ENCODE measurements at regions not wholly inside any gene's neighbourhood (a gene's known extent, or its start where the extent isn't known, plus 50 kb on each side); places are given as distances from the start of the nearest gene placed in this dataset.

DNA sequence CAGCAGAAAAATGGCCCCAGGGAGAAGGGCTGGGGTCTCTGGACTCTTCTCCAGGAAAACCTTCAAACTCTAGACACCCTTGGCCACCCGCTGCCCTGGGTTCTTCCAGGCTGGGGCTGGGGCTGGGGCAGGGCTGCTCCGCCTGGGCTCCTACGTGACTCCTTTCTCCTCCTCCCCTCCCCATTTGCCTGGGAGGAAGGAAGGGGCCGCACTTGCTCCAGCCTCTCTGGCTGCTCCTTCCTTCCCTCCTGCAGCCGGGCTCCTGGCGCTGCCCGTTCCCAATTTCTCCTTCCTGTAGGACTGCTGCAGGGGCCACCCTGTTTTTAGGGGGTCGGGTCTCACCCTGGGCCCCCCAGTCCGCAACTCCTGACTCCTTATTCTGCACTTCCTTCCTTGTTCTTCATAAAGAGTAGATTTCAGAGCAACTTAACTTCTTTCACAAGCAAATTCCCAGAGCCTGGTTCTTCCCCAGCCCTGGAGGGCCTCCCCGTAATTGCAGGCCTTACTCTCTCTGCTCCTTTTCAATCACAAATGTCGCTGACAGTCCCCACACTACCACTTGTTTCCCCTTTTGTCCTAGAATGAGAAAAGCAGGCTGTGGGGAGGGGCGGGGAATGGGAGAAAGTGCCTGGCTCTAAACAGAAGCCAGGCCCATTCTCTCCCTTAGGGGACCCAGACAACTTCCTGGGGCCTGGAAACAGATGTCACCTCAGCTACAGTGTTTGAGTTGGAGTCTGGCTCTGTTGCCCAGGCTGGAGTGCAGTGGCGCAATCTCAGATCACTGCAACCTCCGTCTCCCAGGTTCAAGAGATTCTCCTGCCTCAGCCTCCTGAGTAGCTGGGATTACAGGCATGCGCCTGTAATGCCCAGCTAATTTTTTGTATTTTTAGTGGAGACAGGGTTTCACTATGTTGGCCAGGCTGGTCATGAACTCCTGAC lies 137.8 kb downstream of the ENGASE start:
- DNase-seq (ENCODE audit: low read depth in 2 of 3, low spot score in 1 of 3), result no peak

DNA sequence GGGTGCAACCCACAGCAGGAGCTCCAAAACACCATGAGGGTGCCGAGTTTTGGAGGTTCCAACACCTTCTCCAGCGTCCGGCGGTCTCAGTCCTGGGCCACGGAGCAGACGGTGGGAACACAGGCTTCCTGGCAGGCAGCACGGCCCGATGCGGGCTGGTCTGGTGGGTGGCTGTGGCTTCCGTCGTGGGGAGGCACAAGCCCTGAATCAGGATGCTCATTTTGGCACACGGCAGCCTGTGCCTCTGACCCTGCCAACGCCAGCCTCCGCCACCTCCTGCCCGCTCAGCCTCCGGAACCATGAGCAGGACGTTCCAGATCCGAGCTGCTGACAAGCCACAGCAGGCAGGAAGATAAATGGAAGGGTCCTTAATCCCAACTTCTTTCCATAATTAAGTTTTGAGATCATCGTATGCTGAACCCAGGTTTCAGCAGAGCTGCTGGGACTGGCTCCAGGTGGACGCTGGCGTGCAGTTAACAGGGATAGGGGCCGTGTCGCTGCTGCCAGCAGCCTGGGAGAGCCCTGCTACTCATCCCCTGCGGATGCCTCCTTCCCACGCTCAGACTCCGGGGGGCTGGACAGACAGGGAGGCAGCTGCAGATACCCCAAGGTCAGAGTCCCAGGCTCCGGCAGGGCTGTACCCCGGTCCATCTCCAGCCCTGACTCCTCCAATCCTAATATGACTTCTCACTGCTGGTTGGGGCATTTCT lies 136.6 kb downstream of the ENGASE start:
- no peak for DNase-seq (ENCODE audit: low read depth in 2 of 3, low spot score in 1 of 3)

DNA sequence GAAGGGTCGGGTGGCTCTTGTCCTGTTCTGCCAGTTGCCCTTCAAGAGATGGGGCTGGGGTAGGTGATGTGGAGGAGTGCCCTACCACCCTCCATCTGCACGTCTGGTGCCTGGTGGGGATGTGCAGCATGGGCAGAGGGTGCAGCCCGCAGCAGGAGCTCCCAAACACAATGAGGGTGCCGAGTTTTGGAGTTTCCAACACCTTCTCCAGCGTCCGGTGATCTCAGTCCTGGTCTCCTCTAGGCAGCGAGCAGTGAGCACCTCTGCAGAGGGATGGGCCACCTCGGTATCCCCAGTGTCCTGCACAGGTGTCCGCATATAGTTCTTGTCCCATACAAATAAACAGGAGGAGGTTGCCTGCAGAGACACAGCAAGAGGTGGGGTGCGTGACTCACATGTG lies 136.0 kb downstream of the ENGASE start:
- no peak for DNase-seq (ENCODE audit: low read depth in 2 of 3, low spot score in 1 of 3)

DNA sequence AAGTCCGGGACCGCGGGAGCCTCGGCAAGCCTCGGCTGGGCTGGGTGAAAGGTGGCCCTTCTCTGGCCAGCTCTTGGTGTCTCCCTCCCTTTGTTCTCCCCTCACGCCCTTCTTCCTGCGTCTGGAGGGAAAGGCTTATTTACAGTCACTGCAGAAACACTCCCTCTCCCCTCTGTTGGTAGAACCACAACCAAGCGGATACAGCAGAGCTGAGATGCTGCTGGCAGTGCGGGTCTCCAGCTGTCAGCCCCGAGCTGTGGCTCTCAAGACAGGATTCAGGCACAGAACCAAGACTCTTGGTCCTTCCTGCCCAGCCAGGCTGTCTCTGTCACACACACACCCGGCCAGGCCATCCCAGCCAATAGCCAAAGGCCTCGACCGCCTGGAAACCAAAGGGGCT lies 133.3 kb downstream of the ENGASE start:
- DNase-seq (ENCODE audit: low read depth in 2 of 3, low spot score in 1 of 3), result no peak

DNA sequence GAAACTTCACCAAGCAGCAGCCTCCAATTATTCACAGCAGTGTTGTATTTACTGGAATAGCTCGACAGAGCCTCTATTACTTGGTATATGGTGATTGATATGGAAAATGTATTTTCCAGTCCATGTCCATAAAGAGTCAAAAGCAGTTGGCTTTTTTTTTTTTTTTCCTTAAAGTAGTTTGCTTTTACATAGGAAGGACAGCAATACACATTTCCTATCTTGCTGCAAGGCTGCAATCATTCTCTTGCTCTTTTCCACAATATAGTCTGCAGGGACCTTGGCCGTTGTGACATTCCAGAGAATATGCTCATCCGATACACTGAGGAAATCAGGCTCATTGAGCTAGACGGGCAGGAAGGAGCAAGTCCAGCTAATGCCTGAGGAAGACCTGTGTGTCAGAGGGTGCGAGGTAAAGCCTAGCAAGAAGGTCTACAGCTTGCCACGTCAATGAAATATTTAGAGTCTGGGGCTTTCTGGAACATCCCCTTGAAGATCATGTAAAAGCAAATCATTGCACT lies 131.1 kb downstream of the ENGASE start:
- DNase-seq (ENCODE audit: low read depth in 2 of 3, low spot score in 1 of 3), result no peak

DNA sequence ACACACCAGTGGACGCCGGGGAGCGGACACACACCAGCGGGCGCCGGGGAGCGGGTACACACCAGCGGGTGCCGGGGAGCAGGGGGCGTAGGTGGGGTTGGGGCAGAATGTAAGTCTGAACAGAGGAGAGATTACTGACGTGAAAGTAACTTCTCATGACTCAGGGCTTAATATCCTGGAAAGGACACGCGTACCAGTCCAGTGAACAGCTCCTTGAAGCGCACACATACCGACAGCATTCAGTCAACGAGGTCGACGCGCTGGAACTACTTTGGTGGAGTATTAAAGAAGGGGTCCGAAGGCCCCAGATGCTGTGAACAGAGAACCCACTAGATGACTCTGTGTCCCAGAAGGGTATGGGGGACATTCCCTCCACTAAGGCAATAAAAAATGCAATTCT lies 129.6 kb downstream of the ENGASE start:
- no peak for DNase-seq (ENCODE audit: low read depth in 2 of 3, low spot score in 1 of 3)

DNA sequence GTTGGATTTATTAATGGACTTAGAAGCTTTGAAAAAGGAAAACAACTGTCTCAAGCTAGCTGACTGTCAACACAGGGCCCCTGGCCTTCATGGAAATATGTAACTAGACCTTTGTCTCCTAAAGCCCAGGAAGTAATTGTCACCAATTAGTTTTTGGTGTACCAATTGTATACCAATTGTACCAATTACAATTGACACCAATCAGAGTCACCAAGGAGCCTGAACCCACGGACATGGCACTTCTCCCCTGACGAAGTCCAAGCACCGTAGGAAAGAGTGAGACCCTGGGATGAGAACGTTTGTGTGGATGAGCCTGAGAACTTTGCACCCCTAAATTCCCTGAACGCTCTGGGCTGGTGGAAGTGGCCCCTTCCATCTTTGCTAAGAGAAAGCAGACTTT lies 129.0 kb downstream of the ENGASE start:
- DNase-seq (ENCODE audit: low read depth in 2 of 3, low spot score in 1 of 3), result no peak

DNA sequence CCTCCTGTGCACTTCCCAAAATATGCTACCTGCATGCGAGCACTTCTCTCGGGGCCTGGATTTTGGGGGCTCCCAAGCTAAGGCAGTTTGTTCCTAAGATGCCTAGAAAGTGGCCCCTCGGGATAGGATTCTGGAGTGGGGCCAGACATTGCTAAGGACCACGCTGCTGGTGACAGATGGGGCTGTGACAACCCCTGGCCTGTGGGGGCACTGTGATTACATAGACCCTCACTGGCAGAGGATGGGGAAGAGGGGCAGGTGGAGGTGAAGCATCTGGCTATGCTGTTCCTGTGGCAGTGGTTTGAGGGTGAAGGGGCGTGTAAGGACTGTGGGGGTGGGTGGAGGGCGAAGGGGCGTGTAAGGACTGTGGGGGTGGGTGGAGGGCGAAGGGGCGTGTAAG lies 128.4 kb downstream of the ENGASE start:
- DNase-seq (ENCODE audit: low read depth in 2 of 3, low spot score in 1 of 3), result no peak

DNA sequence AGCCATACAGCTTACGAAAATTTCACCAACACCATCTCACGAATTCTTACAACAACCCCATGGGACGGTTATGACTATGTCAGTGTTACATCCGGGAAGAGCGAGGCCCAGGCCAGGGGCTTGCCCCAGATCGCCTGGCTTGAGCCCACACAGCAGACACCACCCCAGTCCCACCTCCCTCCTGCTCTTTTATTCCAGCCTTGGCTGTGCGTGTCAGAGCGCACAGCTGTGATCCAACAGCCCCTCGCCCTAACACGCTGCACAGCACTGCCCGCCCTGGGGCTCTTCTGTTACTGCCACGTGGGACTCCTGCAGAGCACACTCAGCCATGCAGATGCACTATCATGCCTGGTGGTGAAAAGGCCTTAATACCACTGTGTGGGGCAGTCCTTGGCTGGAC lies 127.9 kb downstream of the ENGASE start:
- no peak for DNase-seq (ENCODE audit: low read depth in 2 of 3, low spot score in 1 of 3)

DNA sequence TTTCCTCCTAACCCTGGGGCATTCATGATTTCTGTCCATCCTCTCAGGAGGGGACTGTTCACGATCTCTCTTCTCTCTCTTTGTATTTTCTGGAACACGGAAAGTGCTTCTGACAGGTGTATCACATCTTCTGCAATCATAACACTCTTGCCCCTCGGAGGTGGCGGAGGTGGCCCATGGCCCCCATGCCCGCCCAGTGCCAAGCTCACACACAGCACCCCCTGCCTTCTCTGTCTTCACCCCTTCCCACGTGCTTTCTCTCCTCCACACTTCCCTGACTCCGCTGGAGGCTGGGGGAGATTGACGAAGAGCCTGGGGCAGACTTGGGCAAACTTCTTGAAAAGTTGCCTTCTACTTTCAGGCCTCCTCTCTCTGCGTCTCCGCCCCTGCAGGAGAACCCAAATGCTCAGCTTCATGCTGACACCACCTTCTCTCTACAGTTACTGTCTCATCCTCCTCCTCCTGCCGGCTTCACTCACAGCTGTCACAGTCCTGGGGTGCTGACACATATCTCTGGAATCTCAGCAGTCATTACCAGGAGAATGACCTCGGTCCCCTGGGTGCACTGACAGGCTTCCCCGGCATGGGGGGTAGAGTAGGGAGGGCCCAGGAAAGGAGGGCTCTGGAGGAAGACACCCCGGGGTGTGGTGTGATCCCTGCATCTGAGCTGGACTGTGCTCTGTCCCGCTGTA lies 127.1 kb downstream of the ENGASE start:
- no peak for DNase-seq (ENCODE audit: low read depth in 2 of 3, low spot score in 1 of 3)

DNA sequence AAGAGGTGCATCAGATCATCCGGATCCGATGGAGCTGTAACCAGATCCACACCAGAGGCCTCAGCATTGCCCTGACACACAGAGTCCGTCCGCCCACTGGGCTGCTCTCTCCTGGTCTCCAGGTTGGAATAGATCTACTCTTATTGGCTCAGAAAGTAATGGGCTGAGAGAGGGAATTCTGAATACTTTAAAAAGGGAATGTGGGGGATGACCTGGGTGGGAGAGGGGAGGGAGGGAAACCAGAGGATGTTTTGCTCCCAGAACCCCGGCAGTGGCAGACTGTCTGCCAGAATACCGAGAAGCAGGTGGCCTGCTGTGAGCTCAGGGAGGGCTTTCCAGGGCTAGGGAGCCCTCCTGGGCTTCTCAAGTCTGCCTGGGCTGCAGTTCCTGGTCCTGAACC lies 126.5 kb downstream of the ENGASE start:
- no peak for DNase-seq (ENCODE audit: low read depth in 2 of 3, low spot score in 1 of 3)

DNA sequence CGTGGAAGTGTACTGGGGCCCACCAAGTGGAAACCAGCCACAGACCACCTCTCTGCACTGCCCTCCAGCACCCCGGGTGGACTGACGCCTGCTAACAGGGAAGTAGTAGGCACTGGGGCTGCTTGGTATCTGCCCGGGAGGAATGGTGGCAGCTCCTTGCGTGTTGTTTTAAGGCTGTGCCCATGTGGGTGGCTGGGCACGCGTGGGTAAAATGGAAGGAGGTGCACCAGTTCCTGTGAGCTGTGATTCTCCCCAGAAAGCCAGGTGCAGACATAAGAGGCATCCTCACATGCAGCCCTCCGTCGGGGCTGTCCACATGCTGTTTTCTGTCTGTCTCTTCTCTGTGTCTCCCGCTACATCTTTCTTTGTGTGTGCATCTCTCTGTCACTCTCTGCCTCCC lies 122.3 kb downstream of the ENGASE start:
- DNase-seq (ENCODE audit: low read depth in 2 of 3, low spot score in 1 of 3), result no peak

DNA sequence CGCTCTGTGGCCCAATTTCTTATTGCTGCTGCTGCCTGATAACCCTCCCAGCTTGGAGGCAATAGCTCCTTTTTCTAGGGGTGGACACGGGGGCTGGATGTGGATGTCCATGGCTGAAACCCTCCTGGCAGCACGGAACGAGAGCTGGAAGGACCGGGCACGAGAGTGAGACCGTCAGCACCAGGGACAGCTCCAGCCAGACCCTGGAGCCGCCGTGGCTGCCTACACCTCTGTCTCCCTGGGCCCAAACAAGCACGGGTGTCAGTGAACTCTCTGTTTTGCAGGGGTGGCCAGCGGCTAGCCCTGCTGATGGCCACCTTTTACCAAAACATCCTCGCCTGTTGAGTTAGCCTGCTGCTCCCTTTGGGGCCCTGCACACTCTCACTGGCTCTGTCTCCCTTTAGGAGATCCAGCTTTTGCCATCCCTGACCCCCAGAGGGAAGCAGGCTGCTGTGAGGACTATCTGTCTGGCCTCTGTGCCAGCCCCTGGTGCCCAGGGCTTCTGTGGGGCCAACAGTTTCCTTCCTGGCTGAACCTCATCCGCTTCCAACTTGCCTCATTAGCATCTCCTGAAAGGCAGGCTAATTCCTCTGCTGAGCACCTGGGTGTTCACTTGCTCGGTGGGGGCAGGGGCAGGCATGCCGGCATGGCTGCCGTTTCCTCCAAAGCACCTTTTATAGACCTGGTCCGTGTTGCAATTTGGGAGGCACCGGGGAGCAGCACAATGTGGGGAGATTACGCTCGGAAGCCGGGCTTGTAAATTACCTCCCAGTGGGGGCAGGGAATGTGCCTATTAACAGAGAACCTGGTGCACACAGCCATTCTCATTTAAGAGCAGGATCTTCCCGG lies 118.1 kb downstream of the ENGASE start:
- DNase-seq (ENCODE audit: low read depth in 2 of 3, low spot score in 1 of 3), result no peak

DNA sequence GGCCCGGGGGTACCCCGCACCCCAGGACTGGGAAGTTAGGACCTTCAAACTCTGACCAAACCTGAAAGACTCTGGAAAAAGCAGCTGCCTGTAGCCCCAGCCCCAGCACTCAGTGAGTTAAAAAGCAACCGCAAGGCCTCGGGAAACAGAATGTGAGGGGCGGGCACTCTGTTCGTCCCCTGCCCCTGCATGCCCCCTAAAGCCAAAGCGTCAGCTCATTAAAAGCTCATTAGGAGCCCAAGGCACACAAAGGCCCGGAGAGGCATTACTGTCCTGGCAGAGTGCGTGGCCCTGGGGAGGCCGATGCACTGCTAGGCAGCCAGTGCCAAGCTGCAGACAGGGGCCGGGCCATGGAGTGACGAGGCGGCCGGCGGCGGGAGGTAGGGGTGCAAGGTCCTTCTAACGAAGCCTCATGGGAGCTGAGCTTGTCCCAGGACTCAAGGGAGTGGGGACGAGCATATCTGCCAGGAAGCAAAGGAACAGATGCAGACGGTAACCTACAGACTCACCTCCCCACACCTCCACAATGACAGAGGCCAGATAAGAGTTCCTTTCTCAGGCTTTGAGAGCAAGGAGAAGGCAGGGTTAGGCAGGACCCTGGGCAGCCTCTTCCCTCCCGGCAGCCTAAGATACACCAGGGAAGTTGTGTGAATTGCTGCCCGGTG lies 116.8 kb downstream of the ENGASE start:
- no peak for DNase-seq (ENCODE audit: low read depth in 2 of 3, low spot score in 1 of 3)

DNA sequence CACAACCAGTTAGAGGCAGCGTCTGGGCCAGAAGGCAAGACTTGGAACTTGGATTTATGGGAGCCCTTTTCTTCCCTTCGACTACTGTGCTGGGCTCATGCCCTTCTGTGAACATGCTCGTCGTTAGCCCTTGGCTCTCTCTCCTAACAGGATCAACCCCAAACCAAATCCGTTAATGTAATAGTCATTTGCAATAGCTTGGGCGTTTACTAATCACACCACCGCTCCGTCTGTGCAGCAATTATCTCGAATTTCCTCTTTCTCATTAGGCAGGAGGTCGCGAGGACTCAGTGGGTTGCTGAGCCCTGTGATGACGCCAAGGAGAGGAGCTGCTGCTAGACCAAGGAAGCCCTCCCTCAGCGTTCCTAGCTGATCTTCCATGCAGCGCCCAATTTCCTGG lies 114.7 kb downstream of the ENGASE start:
- no peak for DNase-seq (ENCODE audit: low read depth in 2 of 3, low spot score in 1 of 3)

DNA sequence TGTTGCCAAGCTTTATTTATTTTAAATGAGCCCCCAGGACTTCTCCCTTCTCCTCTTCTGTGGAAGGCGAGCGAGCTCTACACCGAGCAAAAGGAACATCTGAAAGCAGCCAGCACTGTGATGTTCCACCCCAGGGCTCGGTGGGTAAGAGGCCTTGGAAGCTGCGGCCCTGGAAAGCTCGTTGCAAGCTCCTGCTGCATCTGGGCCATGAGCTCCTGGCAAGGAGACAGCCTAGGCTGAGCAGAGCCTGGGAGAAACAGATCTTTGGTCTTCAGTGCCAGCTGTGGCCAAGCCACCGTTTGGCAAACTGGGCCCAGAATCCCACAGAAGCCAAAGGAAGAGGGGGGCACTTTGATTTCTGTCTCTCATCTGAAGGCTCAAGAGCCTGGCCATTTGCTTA lies 114.1 kb downstream of the ENGASE start:
- no peak for DNase-seq (ENCODE audit: low read depth in 2 of 3, low spot score in 1 of 3)

DNA sequence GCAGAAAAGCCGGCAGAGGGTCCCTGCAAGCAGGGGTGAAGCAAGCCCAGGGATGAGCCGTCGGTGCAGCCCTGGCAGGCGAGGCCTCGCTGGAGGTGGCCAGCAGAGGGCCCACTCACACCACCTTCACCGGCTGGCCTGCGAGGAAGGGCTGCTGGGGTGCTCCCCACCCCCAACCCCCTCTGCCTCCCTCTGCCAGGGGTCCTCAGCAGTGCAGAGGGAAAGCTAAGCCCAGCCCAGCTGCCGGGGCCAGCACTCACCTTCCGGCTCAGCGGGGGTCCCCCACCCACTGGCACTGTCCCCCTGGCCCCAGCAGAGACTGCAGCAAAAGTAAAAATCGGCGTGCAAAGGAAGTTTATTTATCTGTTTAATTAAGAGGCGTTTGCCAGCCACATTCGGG lies 113.4 kb downstream of the ENGASE start:
- DNase-seq (ENCODE audit: low read depth in 2 of 3, low spot score in 1 of 3), result no peak

DNA sequence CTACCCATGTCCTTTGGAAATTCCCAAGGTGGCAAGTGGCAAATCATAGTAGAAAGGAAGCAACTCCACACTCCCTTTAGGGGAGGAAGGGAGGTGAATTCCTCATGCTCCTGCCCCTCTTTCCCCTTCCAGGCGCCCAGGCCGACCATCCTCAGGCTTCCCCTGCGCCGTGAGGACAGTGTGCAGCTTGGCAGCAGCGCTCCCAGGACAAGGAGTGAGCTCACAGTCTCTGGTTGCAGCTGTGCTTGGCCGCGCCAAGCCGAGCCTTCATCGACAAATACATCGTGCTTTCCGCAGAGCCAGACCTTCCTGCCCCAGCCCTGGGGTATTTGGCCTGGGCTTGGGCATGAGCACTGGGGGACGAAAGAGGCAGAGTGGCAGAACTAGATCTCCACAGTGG lies 112.6 kb downstream of the ENGASE start:
- DNase-seq (ENCODE audit: low read depth in 2 of 3, low spot score in 1 of 3), result no peak

DNA sequence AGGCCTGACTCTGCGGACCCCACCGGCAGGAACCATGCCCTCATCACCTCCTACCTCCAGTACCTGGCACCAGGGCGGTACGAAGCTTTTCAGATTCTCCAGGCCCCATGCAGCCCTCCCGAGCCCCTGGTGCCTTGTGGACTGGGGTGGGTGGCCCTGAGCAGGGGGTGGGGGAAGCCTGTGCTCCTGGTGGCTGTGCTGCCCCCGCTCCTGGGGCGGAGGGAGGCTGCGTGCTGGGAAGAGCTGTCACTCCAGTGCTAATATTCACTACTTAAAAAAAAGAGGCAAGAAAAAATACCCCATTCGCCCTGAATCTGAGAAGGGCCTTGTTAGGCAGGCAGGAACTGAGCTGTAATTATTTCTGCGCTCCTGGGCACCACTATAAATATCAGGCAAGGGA lies 111.8 kb downstream of the ENGASE start:
- DNase-seq (ENCODE audit: low read depth in 2 of 3, low spot score in 1 of 3), result no peak

DNA sequence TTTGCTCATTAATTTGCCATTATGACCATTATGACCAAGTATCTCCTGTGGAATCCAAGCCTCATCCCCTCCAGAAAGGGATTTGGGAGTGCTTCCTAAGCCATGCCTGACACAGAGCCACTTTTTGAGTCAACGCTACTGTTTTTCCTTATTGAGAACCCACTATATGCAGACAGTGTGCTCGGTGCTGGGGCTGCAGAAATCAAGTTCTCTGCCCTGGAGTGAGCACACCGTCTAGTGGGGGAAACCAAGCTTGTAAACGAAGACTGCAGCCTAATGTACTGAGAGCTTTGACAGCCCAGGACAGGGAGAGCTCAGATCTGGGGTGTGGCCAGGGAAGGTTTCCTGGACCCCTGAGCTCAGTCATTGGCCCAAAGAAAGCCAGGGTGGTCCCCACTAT lies 111.0 kb downstream of the ENGASE start:
- DNase-seq (ENCODE audit: low read depth in 2 of 3, low spot score in 1 of 3), result no peak

Measured in stimulated activated CD4-positive, alpha-beta T cell treated with anti-CD3 and anti-CD28 coated beads, Interleukin-12 subunit alpha, Interleukin-12 subunit beta, amount 100 ng/mL, for 48 hours (primary cell).